Aorta (tissue), 5 donors: ENCODE measurements at regions not wholly inside any gene's neighbourhood (a gene's known extent, or its start where the extent isn't known, plus 50 kb on each side); places are given as distances from the start of the nearest gene placed in this dataset.

ENCODE experiments used
- ATAC-seq: fragments of 200-7000 bp; cut with Tn5 transposase; one replicate; pipeline ENCODE4 v1.9.1; 2022; ENCODE audit warnings: moderate library complexity; ENCODE audit not compliant: low FRiP score
- DNase-seq, 2 donors: peaks; one replicate each; pipeline ENCODE4 v3.0.0-alpha.2; 2020
- H3K27ac ChIP-seq, 2 donors: one replicate each; pipeline ENCODE4 v1.5.1; 2013; ENCODE audit warnings: low read length in 2 of 2, mild to moderate bottlenecking in 2 of 2, moderate library complexity in 2 of 2, control low read depth in 1 of 2, inconsistent platforms in 1 of 2, low read depth in 1 of 2
- H3K27me3 ChIP-seq, 2 donors: one replicate each; pipeline ENCODE4 v1.6.1; 2013; ENCODE audit warnings: control low read depth in 1 of 2, low read length in 1 of 2, mild to moderate bottlenecking in 1 of 2, moderate library complexity in 1 of 2; ENCODE audit not compliant: insufficient read depth in 2 of 2, control insufficient read depth in 1 of 2
- H3K36me3 ChIP-seq, 2 donors: one replicate each; pipeline ENCODE4 v1.6.1; 2013; ENCODE audit warnings: control low read depth in 1 of 2, low read length in 1 of 2, mild to moderate bottlenecking in 1 of 2; ENCODE audit not compliant: insufficient read depth in 2 of 2, control insufficient read depth in 1 of 2
- H3K4me1 ChIP-seq, 2 donors: one replicate each; pipeline ENCODE4 v1.6.1; 2013; ENCODE audit warnings: low read length in 2 of 2, control low read depth in 1 of 2, mild to moderate bottlenecking in 1 of 2, moderate library complexity in 1 of 2; ENCODE audit not compliant: insufficient read depth in 2 of 2, control insufficient read depth in 1 of 2
- H3K4me3 ChIP-seq, 2 donors: one replicate each; pipeline ENCODE4 v1.5.1; 2013; ENCODE audit warnings: low read length in 2 of 2, control low read depth in 1 of 2, mild to moderate bottlenecking in 1 of 2
- H3K9me3 ChIP-seq: one replicate; pipeline ENCODE4 v1.6.1; 2013; ENCODE audit warnings: mild to moderate bottlenecking, low read length; ENCODE audit not compliant: control insufficient read depth
- WGBS, 2 donors: extraction: QIAGEN DNeasy Blood & Tissue Kit; methylation state at CpG; one replicate each; pipeline ENCODE4 v1.1.7; 2013; 5-methylcytosine and 5-hydroxymethylcytosine counted together
- intact Hi-C, 2 donors: fragments of 100-400 bp; cut with DNase I; formaldehyde crosslinking; loops; one replicate each; pipeline versions ENCODE4 v1.14.2 to v1.15.0; 2022
- donor health status: healthy with polysubstance abuse.
- donor health status: Bipolar disorder and iron deficiency.
- donor health status: DM: no; HTN: no; CAD: no.
- donor health status: DM: no; HTN: no; CAD: no.
- donor health status: DM: yes; HTN: yes; CAD: no.

DNA sequence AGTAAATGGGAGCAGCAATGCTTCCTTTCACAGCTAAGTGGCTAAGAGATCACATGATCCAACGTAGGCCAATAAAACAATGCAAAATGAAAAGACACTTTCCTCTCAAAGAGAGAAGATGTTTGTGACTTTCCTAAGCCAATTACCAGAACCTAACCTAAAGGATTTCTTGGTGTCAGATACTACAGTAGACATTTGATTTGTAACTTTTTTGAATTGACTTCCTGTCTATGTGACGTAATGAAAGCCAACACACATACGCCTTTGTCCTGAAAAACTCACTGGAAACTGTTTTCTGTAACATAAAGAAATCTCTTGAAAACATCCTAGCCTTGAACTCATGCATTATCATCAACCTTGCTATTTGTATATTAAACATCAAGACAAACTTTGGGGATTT lies 417.1 kb downstream of the GPAM start:
- ATAC-seq (no peak), DNase-seq (no peak)
- no peak overlapping the region for H3K27ac ChIP-seq
- H3K4me3 ChIP-seq, result no peak overlapping the region
- WGBS, 2 donors, result 64% methylated on average over 3 of the region's 3 CpGs
- no peaks in the 10 kb centered on the region for H3K4me1 ChIP-seq
- no peaks in the 10 kb centered on the region for H3K9me3 ChIP-seq
- intact Hi-C loops, result no loop called here
- no peaks in the 10 kb centered on the region for H3K36me3 ChIP-seq
- H3K27me3 ChIP-seq, result no peaks in the 10 kb centered on the region

DNA sequence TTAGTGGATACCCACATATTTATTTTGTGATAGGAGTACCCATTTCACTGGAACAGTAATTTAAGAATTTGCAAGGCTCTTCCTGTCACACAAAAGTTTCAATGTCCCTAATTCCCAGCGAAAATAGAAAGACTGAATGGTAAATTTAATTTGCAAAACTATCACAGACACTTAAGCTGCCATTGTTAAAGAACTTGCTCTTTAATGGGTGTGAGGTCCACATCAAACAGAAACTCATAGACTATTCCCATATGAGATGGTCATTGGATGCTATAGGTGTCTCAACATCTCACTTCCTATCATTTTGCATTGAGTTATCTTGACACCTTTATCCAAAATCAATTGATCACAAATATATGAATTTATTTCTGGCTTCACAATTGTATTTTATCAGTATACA lies 415.9 kb downstream of the GPAM start:
- WGBS, 2 donors, result 36 to 51% methylated on average over 1 of the region's 1 CpG
- Histone ChIP-seq H3K27me3 (no peaks in the 10 kb centered on the region), H3K36me3 (no peaks in the 10 kb centered on the region), H3K27ac (no peak overlapping the region), H3K4me1 (no peaks in the 10 kb centered on the region), H3K4me3 (no peak overlapping the region), H3K9me3 (no peaks in the 10 kb centered on the region)
- intact Hi-C loops, result no loop called here
- ATAC-seq (no peak), DNase-seq (no peak)

DNA sequence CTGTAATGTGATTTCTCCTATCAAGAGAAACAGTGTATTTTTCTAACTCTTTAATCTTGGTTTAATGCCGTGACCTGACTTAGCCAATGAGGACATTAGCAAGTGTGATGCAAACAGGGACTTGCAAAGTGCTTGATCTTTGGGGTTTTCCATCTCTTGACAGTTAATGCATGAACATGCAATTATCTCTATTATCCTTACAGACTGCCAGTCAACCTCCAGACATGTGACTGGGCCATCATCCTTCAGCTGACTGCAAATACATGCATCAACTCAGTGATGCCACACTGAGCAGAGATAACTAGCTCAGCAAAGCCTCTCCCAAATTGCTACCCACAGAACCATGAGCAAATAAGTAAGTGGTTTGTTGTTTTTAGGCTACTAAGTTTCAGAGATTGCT lies 409.6 kb downstream of the GPAM start:
- Histone ChIP-seq H3K27ac (no peak overlapping the region), H3K4me1 (no peaks in the 10 kb centered on the region), H3K36me3 (no peaks in the 10 kb centered on the region), H3K9me3 (peaks cover 1% of the 10 kb centered on the region), H3K27me3 (no peaks in the 10 kb centered on the region), H3K4me3 (no peak overlapping the region)
- DNase-seq, result no peak
- no peak for ATAC-seq
- 77 to 84% methylated on average over 1 of the region's 1 CpG for WGBS, 2 donors
- intact Hi-C loops, result no loop called here

- WGBS, 2 donors, result 77% methylated on average over 2 of the region's 2 CpGs
These were observed 409.1 kb downstream of the GPAM start for GRCh38 chr10:111774486-111774885.

GRCh38 chr10:111784436-111784835 lies 399.1 kb downstream of the GPAM start:
- no peak overlapping the region for H3K27ac ChIP-seq
- H3K27me3 ChIP-seq, result no peaks in the 10 kb centered on the region
- ATAC-seq (no peak), DNase-seq (no peak)
- intact Hi-C loops, result no loop called here
- no peaks in the 10 kb centered on the region for H3K36me3 ChIP-seq
- H3K9me3 ChIP-seq, result no peaks in the 10 kb centered on the region
- no peaks in the 10 kb centered on the region for H3K4me1 ChIP-seq
- 73 to 81% methylated on average over 1 of the region's 1 CpG for WGBS, 2 donors
- no peak overlapping the region for H3K4me3 ChIP-seq

More at GRCh38 chr10:111774486-111774885, 409.1 kb downstream of the GPAM start:
- H3K27ac ChIP-seq, result no peak overlapping the region
- H3K27me3 ChIP-seq, result no peaks in the 10 kb centered on the region
- H3K4me1 ChIP-seq, result no peaks in the 10 kb centered on the region
- H3K4me3 ChIP-seq, result no peak overlapping the region
- no peak for ATAC-seq
- intact Hi-C loops, result no loop called here
- H3K9me3 ChIP-seq, result peaks cover 1% of the 10 kb centered on the region
- DNase-seq, result no peak
- H3K36me3 ChIP-seq, result no peaks in the 10 kb centered on the region

DNA sequence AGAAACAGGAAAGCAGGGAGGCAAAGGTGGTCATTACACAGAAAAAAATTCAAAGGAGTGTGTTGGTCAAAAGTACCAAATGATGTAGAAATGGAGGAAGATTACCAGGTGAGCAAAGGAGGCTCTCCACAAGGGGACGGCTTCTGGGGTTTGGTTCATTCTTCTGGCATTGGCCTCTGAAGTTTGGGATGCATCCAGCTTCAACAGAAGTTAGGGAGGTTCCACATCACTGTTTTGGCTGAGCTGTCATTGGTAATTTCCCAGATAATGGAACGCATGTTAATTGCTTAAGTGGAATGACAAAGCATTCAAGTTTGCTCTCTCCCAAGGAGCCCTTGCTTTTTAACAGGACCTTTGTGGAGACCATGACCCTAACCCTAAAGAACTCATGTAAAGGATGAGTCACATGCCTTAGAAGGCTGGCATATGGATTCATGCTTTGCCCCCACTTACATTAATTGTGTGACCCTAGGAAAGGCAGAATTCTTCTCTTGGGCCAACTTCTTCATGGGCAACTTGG lies 398.6 kb downstream of the GPAM start:
- intact Hi-C loops, result no loop called here
- Histone ChIP-seq H3K36me3 (no peaks in the 10 kb centered on the region), H3K27me3 (no peaks in the 10 kb centered on the region), H3K9me3 (no peaks in the 10 kb centered on the region), H3K4me1 (no peaks in the 10 kb centered on the region), H3K4me3 (no peak overlapping the region), H3K27ac (no peak overlapping the region)
- DNase-seq (no peak), ATAC-seq (no peak)
- 70 to 81% methylated on average over 2 of the region's 2 CpGs for WGBS, 2 donors

DNA sequence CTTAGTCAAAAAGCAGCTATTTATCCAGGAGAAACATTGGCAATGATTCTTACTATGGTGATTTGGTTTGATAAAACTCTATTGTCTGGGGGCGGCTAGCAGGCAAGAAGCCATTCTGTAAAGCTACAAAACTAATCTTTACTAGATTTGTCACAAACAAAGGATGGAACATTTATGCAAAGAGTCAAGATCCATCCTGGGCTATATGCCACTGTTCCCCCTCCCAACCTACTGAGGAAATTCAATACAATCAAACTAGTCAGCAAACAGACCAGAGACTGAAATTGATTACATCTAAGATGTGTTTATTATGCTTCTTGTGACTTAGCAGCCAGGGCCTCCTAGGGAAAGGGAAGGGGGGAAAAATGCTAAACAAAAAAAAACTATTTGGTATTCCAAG lies 397.6 kb downstream of the GPAM start:
- 71 to 89% methylated on average over 1 of the region's 1 CpG for WGBS, 2 donors
- intact Hi-C loops, result no loop called here

DNA sequence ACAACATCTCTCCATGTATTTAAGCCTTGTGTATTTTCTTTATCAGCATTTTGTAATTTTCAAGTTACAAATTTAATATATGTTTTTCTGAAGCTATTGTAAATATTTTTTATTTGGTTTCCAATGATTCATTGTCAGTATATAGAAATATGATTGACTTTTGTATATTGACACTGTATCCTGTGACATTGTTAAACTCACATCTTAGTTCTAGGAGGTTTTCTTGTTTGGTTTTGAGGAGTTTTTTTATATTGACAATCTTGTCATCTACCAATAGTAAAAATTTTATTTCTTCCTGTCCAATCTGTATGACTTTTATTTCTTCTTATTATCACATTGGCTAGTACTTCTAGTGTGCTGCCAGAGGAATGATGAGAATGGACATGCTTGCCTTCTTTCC lies 393.7 kb downstream of the GPAM start:
- DNase-seq, result no peak
- H3K4me3 ChIP-seq, result no peak overlapping the region
- H3K9me3 ChIP-seq, result no peaks in the 10 kb centered on the region
- intact Hi-C loops, result no loop called here
- no peaks in the 10 kb centered on the region for H3K36me3 ChIP-seq
- no peak for ATAC-seq
- H3K4me1 ChIP-seq, result no peaks in the 10 kb centered on the region
- no peak overlapping the region for H3K27ac ChIP-seq
- no peaks in the 10 kb centered on the region for H3K27me3 ChIP-seq

More for the DNA sequence above, 397.6 kb downstream of the GPAM start:
- ATAC-seq (no peak), DNase-seq (no peak)
- Histone ChIP-seq H3K27ac (no peak overlapping the region), H3K4me3 (no peak overlapping the region), H3K36me3 (no peaks in the 10 kb centered on the region), H3K9me3 (no peaks in the 10 kb centered on the region), H3K4me1 (no peaks in the 10 kb centered on the region), H3K27me3 (no peaks in the 10 kb centered on the region)

DNA sequence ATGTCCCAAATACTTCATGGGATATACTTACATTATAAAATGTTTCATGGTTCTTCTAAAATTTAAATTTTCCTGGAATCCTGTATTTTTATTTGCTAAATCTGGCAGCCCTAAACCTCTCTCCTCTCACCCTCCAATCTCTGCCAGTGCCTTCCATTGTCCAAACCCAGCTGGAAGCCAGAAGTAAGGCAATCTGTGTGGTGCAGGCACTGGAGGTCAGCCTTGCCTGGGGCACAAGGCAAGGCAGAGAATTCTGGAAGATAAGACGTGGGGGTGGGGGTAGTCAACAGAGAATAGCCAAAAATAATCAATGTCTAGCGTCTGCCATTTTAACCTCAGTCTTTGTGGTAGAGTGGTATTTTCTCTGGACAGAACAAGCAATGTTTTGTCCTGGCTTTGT lies 381.7 kb downstream of the GPAM start:
- WGBS, 2 donors, result 45 to 53% methylated on average over 2 of the region's 2 CpGs
- Histone ChIP-seq H3K27ac (no peak overlapping the region), H3K4me3 (no peak overlapping the region), H3K36me3 (no peaks in the 10 kb centered on the region), H3K9me3 (no peaks in the 10 kb centered on the region), H3K27me3 (no peaks in the 10 kb centered on the region), H3K4me1 (no peaks in the 10 kb centered on the region)
- DNase-seq (no peak), ATAC-seq (no peak)
- intact Hi-C loops, result no loop called here
